Transverse colon (tissue), 4 donors: ENCODE measurements at regions not wholly inside any gene's neighbourhood (a gene's known extent, or its start where the extent isn't known, plus 50 kb on each side); places are given as distances from the start of the nearest gene placed in this dataset.

ENCODE experiments used
- POLR2A ChIP-seq: fragments of 450-650 bp; IDR thresholded peaks from one replicate; pipeline ENCODE4 v1.6.1; 2016; ENCODE audit warnings: antibody characterized with exemption, mild to moderate bottlenecking, moderate library complexity
- POLR2AphosphoS5 ChIP-seq, 3 donors: sonication (generic); formaldehyde crosslinking; IDR thresholded peaks; one replicate each; pipeline ENCODE4 v1.6.1; 2016; ENCODE audit warnings: antibody characterized with exemption in 3 of 3
- TF ChIP-seq, protein P1 (sequence below), 5 experiments: fragments of 200-600 bp in 3 of 5; fragments of 450-650 bp in 2 of 5; sonication (generic) in 3 of 5; IDR thresholded peaks; 1 replicate in 2 of 5; 2 replicates in 3 of 5; pipeline ENCODE4 v1.5.1; 2016 to 2017; ENCODE audit warnings: antibody characterized with exemption in 5 of 5, inconsistent platforms in 3 of 5, mild to moderate bottlenecking in 2 of 5, moderate library complexity in 1 of 5

DNA sequence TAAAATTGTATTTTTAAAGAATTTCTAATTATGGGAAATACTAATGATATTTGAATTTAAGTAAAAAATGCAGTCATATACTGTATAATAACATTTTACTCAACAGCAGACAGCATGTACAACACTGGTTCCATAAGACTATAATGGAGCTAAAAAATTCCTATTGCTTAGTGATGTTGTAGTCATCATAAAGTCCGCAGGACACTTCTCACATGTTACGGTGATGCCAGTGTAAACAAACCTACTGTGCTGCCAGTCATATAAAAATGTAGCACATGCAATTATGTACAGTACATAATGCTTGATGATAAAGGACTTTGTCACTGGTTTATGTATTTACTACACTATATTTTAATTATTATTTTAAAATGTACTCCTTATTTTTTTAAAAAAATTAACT, 629.3 kb downstream of the IPMK start:
- TF ChIP-seq, protein P1, sequence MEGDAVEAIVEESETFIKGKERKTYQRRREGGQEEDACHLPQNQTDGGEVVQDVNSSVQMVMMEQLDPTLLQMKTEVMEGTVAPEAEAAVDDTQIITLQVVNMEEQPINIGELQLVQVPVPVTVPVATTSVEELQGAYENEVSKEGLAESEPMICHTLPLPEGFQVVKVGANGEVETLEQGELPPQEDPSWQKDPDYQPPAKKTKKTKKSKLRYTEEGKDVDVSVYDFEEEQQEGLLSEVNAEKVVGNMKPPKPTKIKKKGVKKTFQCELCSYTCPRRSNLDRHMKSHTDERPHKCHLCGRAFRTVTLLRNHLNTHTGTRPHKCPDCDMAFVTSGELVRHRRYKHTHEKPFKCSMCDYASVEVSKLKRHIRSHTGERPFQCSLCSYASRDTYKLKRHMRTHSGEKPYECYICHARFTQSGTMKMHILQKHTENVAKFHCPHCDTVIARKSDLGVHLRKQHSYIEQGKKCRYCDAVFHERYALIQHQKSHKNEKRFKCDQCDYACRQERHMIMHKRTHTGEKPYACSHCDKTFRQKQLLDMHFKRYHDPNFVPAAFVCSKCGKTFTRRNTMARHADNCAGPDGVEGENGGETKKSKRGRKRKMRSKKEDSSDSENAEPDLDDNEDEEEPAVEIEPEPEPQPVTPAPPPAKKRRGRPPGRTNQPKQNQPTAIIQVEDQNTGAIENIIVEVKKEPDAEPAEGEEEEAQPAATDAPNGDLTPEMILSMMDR (IDR thresholded peaks at IDR 0.05): no peak
- TF ChIP-seq POLR2A (no peak), POLR2AphosphoS5 (IDR thresholded peaks at IDR 0.05) (no peak)
